K562 (cell line): ENCODE measurements at regions not wholly inside any gene's neighbourhood (a gene's known extent, or its start where the extent isn't known, plus 50 kb on each side); places are given as distances from the start of the nearest gene placed in this dataset.

Source experiments
- ATAC-seq: fragments of 200-7000 bp; cut with Tn5 transposase; 3 replicates; pipeline ENCODE4 v1.9.1; 2020; ENCODE audit warnings: moderate library complexity
- BruUV-seq: library from RNA; stranded (reverse); fragments of 400-500 nt; replicated peaks from 2 replicates; lab custom pipeline; 2021; lab: Mats Ljungman, UMichigan
- CTCF ChIA-PET: fragments of 300-600 bp; formaldehyde crosslinking; extraction: SDS; loops from one replicate; lab custom pipeline; 2021; ENCODE audit warnings: low intra/inter-chr PET ratio; lab: Yijun Ruan, JAX
- POLR2A ChIA-PET: fragments of 300-600, 350-650 bp; sonication (Branson Sonifier 250); formaldehyde crosslinking; extraction: SDS; loops from one replicate; lab custom pipeline; 2021; ENCODE audit warnings: antibody characterized with exemption, inconsistent platforms; lab: Yijun Ruan, JAX
- DNase-seq, 4 experiments: peaks; one replicate each; pipeline versions ENCODE4 v3.0.0 to v3.0.0-alpha.2; 2011 to 2018; ENCODE audit warnings: low spot score in 3 of 4, mixed read lengths in 3 of 4; ENCODE audit errors: extremely low read depth in 1 of 4
- FAIRE-seq: peaks from 2 replicates; lab custom pipeline; 2011; peaks lifted over from hg19 to GRCh38; lab: Jason Lieb, UNC
- H2AFZ ChIP-seq: 2 replicates; pipeline ENCODE4 v1.6.0; 2011; ENCODE audit warnings: low read depth, low read length, control low read depth, inconsistent platforms
- H3K27ac ChIP-seq: fragments of 200-600 bp; 3 replicates; pipeline ENCODE4 v1.8.0; 2011; ENCODE audit warnings: low read depth, mild to moderate bottlenecking, control low read depth, inconsistent platforms, low read length, moderate library complexity, mixed read lengths; ENCODE audit errors: extremely low read depth
- H3K27me3 ChIP-seq, 2 experiments: fragments of 300-600 bp in 1 of 2; 2 replicates in 1 of 2; 3 replicates in 1 of 2; pipeline versions ENCODE4 v1.6.0 to v1.8.0; 2011; ENCODE audit warnings: inconsistent platforms in 2 of 2, low read length in 2 of 2, mild to moderate bottlenecking in 1 of 2, mixed read lengths in 1 of 2, moderate library complexity in 1 of 2; ENCODE audit not compliant: control insufficient read depth in 2 of 2, insufficient read depth in 2 of 2
- H3K36me3 ChIP-seq: fragments of 300-600 bp; 3 replicates; pipeline ENCODE4 v1.8.0; 2011; ENCODE audit warnings: mild to moderate bottlenecking, low read length, inconsistent platforms; ENCODE audit not compliant: control insufficient read depth, insufficient read depth
- H3K4me1 ChIP-seq, 2 experiments: fragments of 200-600 bp in 1 of 2; replicated peaks in 1 of 2; 2 replicates in 1 of 2; 3 replicates in 1 of 2; pipeline versions ENCODE4 v1.5.1 to v1.8.0; 2011; ENCODE audit warnings: inconsistent platforms in 2 of 2, low read length in 2 of 2, mild to moderate bottlenecking in 1 of 2, mixed read lengths in 1 of 2, moderate library complexity in 1 of 2; ENCODE audit not compliant: control insufficient read depth in 2 of 2, insufficient read depth in 2 of 2
- H3K4me2 ChIP-seq: 2 replicates; pipeline ENCODE4 v1.6.1; 2011; ENCODE audit warnings: low read length, control low read depth, inconsistent platforms, mixed read lengths; ENCODE audit not compliant: insufficient read depth
- H3K4me3 ChIP-seq: fragments of 200-600 bp; sonication (generic), shearing (Covaris generic); 2 replicates; pipeline ENCODE4 v1.5.1; 2016; ENCODE audit warnings: control low read depth, inconsistent platforms
- H3K79me2 ChIP-seq: fragments of 200-600 bp; 3 replicates; pipeline ENCODE4 v1.8.0; 2011; ENCODE audit warnings: low read length, inconsistent platforms; ENCODE audit not compliant: control insufficient read depth, insufficient read depth
- H3K9ac ChIP-seq, 2 experiments: 2 replicates each; pipeline versions ENCODE4 v1.6.0 to v1.6.1; 2011; ENCODE audit warnings: low read depth in 2 of 2, low read length in 2 of 2, control low read depth in 1 of 2, inconsistent platforms in 1 of 2, mild to moderate bottlenecking in 1 of 2, mixed read lengths in 1 of 2; ENCODE audit not compliant: insufficient read depth in 1 of 2
- H3K9me1 ChIP-seq: one replicate; pipeline ENCODE4 v1.6.0; 2011; ENCODE audit warnings: inconsistent platforms, mild to moderate bottlenecking, low read length, moderate library complexity; ENCODE audit not compliant: control insufficient read depth, insufficient read depth
- H3K9me3 ChIP-seq: replicated peaks from 2 replicates; pipeline ENCODE4 v1.5.1; 2011; ENCODE audit warnings: low read depth, low read length, inconsistent platforms; ENCODE audit not compliant: control insufficient read depth, insufficient read depth
- H4K20me1 ChIP-seq: replicated peaks from 2 replicates; pipeline ENCODE4 v1.6.1; 2011; ENCODE audit warnings: low read length, inconsistent platforms, mixed read lengths; ENCODE audit not compliant: control insufficient read depth, insufficient read depth
- CBX1 ChIP-seq: sonication (generic); IDR thresholded peaks from 2 replicates; pipeline ENCODE4 v1.6.1; 2016; ENCODE audit warnings: antibody characterized with exemption, low read depth, mild to moderate bottlenecking
- CHCHD3 ChIP-seq: fragments of 250-450 bp; sonication (Bioruptor Pico); IDR thresholded peaks from 2 replicates; pipeline ENCODE4 v2.1.2; 2022; ENCODE audit warnings: mild to moderate bottlenecking
- ETS1 ChIP-seq: conservative IDR thresholded peaks from 2 replicates; pipeline ENCODE4 v1.6.1; 2011; ENCODE audit warnings: low read depth, mild to moderate bottlenecking, low read length; ENCODE audit not compliant: control insufficient read depth
- KAT7 ChIP-seq: sonication (generic); formaldehyde crosslinking; IDR thresholded peaks from 2 replicates; pipeline ENCODE4 v1.8.0; 2022; ENCODE audit warnings: missing genetic modification reagents, mild to moderate bottlenecking, borderline replicate concordance
- NFRKB ChIP-seq: fragments of 450-650 bp; IDR thresholded peaks from 2 replicates; pipeline ENCODE4 v1.6.1; 2016; ENCODE audit warnings: low read depth
- POLR3G ChIP-seq: IDR thresholded peaks from 2 replicates; pipeline ENCODE4 v1.6.1; 2011; ENCODE audit not compliant: insufficient read length, insufficient replicate concordance; ENCODE audit errors: extremely low read depth
- PRPF4 ChIP-seq: fragments of 200-400 bp; formaldehyde crosslinking; IDR thresholded peaks from one replicate; pipeline ENCODE4 v1.6.1; 2017; ENCODE audit warnings: low read length, low read depth, mild to moderate bottlenecking; ENCODE audit not compliant: insufficient read depth, poor library complexity, severe bottlenecking
- SMAD4 ChIP-seq: fragments of 250-450 bp; sonication (Bioruptor Pico); conservative IDR thresholded peaks from 2 replicates; pipeline ENCODE4 v1.8.0; 2021; ENCODE audit warnings: inconsistent platforms, mild to moderate bottlenecking, moderate library complexity
- SMARCA4 ChIP-seq: fragments of 450-650 bp; IDR thresholded peaks from 2 replicates; pipeline ENCODE4 v1.6.1; 2016
- SOX6 ChIP-seq: fragments of 450-650 bp; IDR thresholded peaks from 2 replicates; pipeline ENCODE4 v1.6.1; 2014; ENCODE audit warnings: mild to moderate bottlenecking
- TCF3 ChIP-seq: sonication (generic); formaldehyde crosslinking; IDR thresholded peaks from 2 replicates; pipeline ENCODE4 v1.4.0; 2020; ENCODE audit warnings: mild to moderate bottlenecking, missing genetic modification reagents
- TFE3 ChIP-seq: fragments of 450-650 bp; formaldehyde crosslinking; IDR thresholded peaks from 2 replicates; pipeline ENCODE4 v1.4.0; 2020; ENCODE audit warnings: mild to moderate bottlenecking, mixed read lengths
- YBX1 ChIP-seq: fragments of 450-650 bp; IDR thresholded peaks from 2 replicates; pipeline ENCODE4 v1.7.1; 2016; ENCODE audit warnings: mild to moderate bottlenecking
- ZNF274 ChIP-seq: IDR thresholded peaks from 2 replicates; pipeline ENCODE4 v1.6.1; 2011; ENCODE audit warnings: low read depth, mild to moderate bottlenecking, low read length, moderate library complexity, borderline replicate concordance
- ZSCAN32 ChIP-seq: fragments of 450-650 bp; formaldehyde crosslinking; IDR thresholded peaks from 2 replicates; pipeline ENCODE4 v1.4.0; 2020; ENCODE audit warnings: mild to moderate bottlenecking, moderate library complexity
- WGBS: fragments of 100-300 bp; shearing (Covaris generic); methylation state at CpG from one replicate; pipeline ENCODE4 v1.1.6; 2016; ENCODE audit warnings: low coverage, mixed read lengths; ENCODE audit not compliant: insufficient coverage; ENCODE audit errors: missing lambda C conversion rate; 5-methylcytosine and 5-hydroxymethylcytosine counted together
- in situ Hi-C: fragments of 300-500 bp; cut with MboI; formaldehyde crosslinking; loops from 4 replicates; pipeline ENCODE4 v1.15.0; 2018; ENCODE audit warnings: inconsistent platforms, mixed read lengths
- intact Hi-C: fragments of 100-400 bp; cut with micrococcal nuclease; formaldehyde crosslinking; loops from 2 replicates; pipeline ENCODE4 v1.14.2; 2022

- Histone ChIP-seq H3K27me3 (no peaks in the 10 kb centered on the region), H3K4me3 (no peak overlapping the region), H4K20me1 (no peaks in the 10 kb centered on the region), H3K27ac (no peak overlapping the region), H3K9me3 (no peaks in the 10 kb centered on the region), H3K9ac (no peak overlapping the region), H3K4me2 (no peak overlapping the region), H3K36me3 (no peaks in the 10 kb centered on the region), H3K9me1 (no peaks in the 10 kb centered on the region), H2AFZ (no peak overlapping the region)
- in situ Hi-C loops = no loop called here
- ChIA-PET CTCF (no interaction called here), POLR2A (no interaction called here)
- DNase-seq (no peak), FAIRE-seq (no peak), ATAC-seq (no peak)
- BruUV-seq = no TSS peak
- no peak for TF ChIP-seq SMAD4 (CRISPR knock-in tag)
- no peak for TF ChIP-seq NFRKB
- TF ChIP-seq POLR3G = no peak
- TF ChIP-seq YBX1 = no peak
- TF ChIP-seq TCF3 (CRISPR knock-in tag) = no peak
- no peak for TF ChIP-seq KAT7 (CRISPR knock-in tag)
- no peak for TF ChIP-seq SMARCA4
- no peak for TF ChIP-seq SOX6
- TF ChIP-seq CHCHD3 = no peak
- no peak for TF ChIP-seq CBX1
- TF ChIP-seq, all 486 proteins: peak for 0
- no peaks in the 10 kb centered on the region for H3K79me2 ChIP-seq
- no peaks in the 10 kb centered on the region for H3K4me1 ChIP-seq
- 0% methylated on average over 3 of the region's 3 CpGs for WGBS
- intact Hi-C loops = no loop called here
Observed at GRCh38 chr4:115213716-115214115, 100.3 kb upstream of the NDST4 start.

GRCh38 chr4:115201042-115201330 is 87.6 kb upstream of the NDST4 start:
- no peak overlapping the region for H3K4me2 ChIP-seq
- no peak for DNase-seq
- no peak overlapping the region for H3K27ac ChIP-seq
- no peak overlapping the region for H3K9ac ChIP-seq
- CTCF ChIA-PET = no interaction called here
- H3K79me2 ChIP-seq = no peaks in the 10 kb centered on the region
- H3K4me1 ChIP-seq = no peaks in the 10 kb centered on the region
- BruUV-seq = no TSS peak
- no peaks in the 10 kb centered on the region for H3K27me3 ChIP-seq
- in situ Hi-C loops (no loop called here), intact Hi-C loops (no loop called here)
- no peaks in the 10 kb centered on the region for H4K20me1 ChIP-seq
- POLR2A ChIA-PET = no interaction called here
- no peak for ATAC-seq
- H2AFZ ChIP-seq = no peak overlapping the region
- no peaks in the 10 kb centered on the region for H3K9me3 ChIP-seq
- TF ChIP-seq ETS1 (no peak), KAT7 (CRISPR knock-in tag) (no peak), ZNF274 (no peak), ZSCAN32 (CRISPR knock-in tag) (no peak), TFE3 (CRISPR knock-in tag) (no peak), PRPF4 (no peak)
- no peak for FAIRE-seq
- no peaks in the 10 kb centered on the region for H3K36me3 ChIP-seq
- no peak overlapping the region for H3K4me3 ChIP-seq
- WGBS = 0% methylated on average over 3 of the region's 3 CpGs
- no peaks in the 10 kb centered on the region for H3K9me1 ChIP-seq
